ENCODE measurements at regions not wholly inside any gene's neighbourhood (a gene's known extent, or its start where the extent isn't known, plus 50 kb on each side); places are given as distances from the start of the nearest gene placed in this dataset.

- Histone ChIP-seq H3K27me3 (no peaks in the 10 kb centered on the region), H3K36me3 (no peaks in the 10 kb centered on the region), H3K27ac (no peak overlapping the region), H3K4me1 (ENCODE audit: low read depth) (no peaks in the 10 kb centered on the region), H3K4me3 (no peak overlapping the region), H3K9me3 (ENCODE audit: low read depth) (no peaks in the 10 kb centered on the region)
- no peak for DNase-seq (ENCODE audit: low read depth in 1 of 2, low spot score in 1 of 2)
- TF ChIP-seq, protein P1, sequence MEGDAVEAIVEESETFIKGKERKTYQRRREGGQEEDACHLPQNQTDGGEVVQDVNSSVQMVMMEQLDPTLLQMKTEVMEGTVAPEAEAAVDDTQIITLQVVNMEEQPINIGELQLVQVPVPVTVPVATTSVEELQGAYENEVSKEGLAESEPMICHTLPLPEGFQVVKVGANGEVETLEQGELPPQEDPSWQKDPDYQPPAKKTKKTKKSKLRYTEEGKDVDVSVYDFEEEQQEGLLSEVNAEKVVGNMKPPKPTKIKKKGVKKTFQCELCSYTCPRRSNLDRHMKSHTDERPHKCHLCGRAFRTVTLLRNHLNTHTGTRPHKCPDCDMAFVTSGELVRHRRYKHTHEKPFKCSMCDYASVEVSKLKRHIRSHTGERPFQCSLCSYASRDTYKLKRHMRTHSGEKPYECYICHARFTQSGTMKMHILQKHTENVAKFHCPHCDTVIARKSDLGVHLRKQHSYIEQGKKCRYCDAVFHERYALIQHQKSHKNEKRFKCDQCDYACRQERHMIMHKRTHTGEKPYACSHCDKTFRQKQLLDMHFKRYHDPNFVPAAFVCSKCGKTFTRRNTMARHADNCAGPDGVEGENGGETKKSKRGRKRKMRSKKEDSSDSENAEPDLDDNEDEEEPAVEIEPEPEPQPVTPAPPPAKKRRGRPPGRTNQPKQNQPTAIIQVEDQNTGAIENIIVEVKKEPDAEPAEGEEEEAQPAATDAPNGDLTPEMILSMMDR (IDR thresholded peaks at IDR 0.05; ENCODE audit: low read depth, low read length): no peak
These were observed 447.9 kb downstream of the IRS1 start for GRCh38 chr2:226351711-226352110.

GRCh38 chr2:226339616-226340015, 460.0 kb downstream of the IRS1 start:
- no peak for DNase-seq (ENCODE audit: low read depth in 1 of 2, low spot score in 1 of 2)
- Histone ChIP-seq H3K36me3 (no peaks in the 10 kb centered on the region), H3K27ac (no peak overlapping the region), H3K4me3 (no peak overlapping the region), H3K27me3 (no peaks in the 10 kb centered on the region), H3K4me1 (ENCODE audit: low read depth) (no peaks in the 10 kb centered on the region), H3K9me3 (ENCODE audit: low read depth) (no peaks in the 10 kb centered on the region)
- TF ChIP-seq, protein P1 (IDR thresholded peaks at IDR 0.05; ENCODE audit: low read depth, low read length): no peak

DNA sequence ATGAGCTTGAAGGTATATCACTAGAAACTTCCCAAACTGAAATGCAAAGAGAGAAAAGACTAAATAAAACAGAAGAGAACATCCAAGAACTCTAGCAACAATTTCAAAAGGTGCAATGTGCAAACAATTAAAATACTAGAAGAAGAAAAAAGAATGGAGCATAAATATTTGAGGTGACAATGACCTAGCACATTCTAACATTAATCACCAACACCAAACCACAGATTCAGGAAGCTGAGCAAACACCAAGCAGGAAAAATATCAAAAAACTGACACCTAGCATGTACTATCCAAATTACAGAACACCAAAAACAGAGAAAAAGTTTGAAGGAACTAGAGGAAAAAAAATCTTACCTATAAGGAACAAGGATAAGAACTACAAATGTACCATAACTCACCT, 460.8 kb downstream of the IRS1 start:
- H3K9me3 ChIP-seq (ENCODE audit: low read depth): no peaks in the 10 kb centered on the region
- TF ChIP-seq, protein P1 (IDR thresholded peaks at IDR 0.05; ENCODE audit: low read depth, low read length): no peak

GRCh38 chr2:226337941-226338600, 461.5 kb downstream of the IRS1 start:
- DNase-seq (ENCODE audit: low read depth in 1 of 2, low spot score in 1 of 2): peak in 1 of 2 donors; percentile 84
- H3K27ac ChIP-seq: no peak overlapping the region

More for the DNA sequence above, 460.8 kb downstream of the IRS1 start:
- H3K27me3 ChIP-seq: no peaks in the 10 kb centered on the region
- H3K4me1 ChIP-seq (ENCODE audit: low read depth): no peaks in the 10 kb centered on the region
- H3K27ac ChIP-seq: no peak overlapping the region
- no peaks in the 10 kb centered on the region for H3K36me3 ChIP-seq
- H3K4me3 ChIP-seq: no peak overlapping the region
- DNase-seq (ENCODE audit: low read depth in 1 of 2, low spot score in 1 of 2): peak in 1 of 2 donors; percentile 14

DNA sequence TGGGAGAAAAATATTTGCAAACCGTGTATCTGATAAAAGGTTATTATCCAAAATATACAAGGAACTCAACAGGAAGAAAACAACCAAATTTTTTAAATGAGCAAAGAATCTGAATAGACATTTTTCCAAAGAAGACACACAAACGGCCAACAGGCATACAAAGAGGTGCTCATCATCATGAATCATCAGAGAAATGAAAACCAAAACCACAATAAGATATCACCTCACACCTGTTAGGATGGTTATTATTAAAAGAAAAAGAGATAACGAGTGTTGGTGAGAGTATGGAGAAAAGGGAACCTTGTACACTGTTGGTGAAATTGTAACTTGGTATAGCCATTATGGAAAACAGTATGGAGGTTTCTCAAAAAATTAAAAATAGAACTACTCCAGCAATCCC, 463.3 kb downstream of the IRS1 start:
- Histone ChIP-seq H3K4me3 (no peak overlapping the region), H3K27me3 (no peaks in the 10 kb centered on the region), H3K4me1 (ENCODE audit: low read depth) (no peaks in the 10 kb centered on the region), H3K27ac (no peak overlapping the region), H3K9me3 (ENCODE audit: low read depth) (no peaks in the 10 kb centered on the region), H3K36me3 (no peaks in the 10 kb centered on the region)
- no peak for DNase-seq (ENCODE audit: low read depth in 1 of 2, low spot score in 1 of 2)
- TF ChIP-seq, protein P1 (IDR thresholded peaks at IDR 0.05; ENCODE audit: low read depth, low read length): no peak

More at GRCh38 chr2:226337941-226338600, 461.5 kb downstream of the IRS1 start:
- H3K4me3 ChIP-seq: no peak overlapping the region
- TF ChIP-seq, protein P1 (IDR thresholded peaks at IDR 0.05; ENCODE audit: low read depth, low read length): no peak
- H3K27me3 ChIP-seq: no peaks in the 10 kb centered on the region
- H3K36me3 ChIP-seq: no peaks in the 10 kb centered on the region
- no peaks in the 10 kb centered on the region for H3K4me1 ChIP-seq (ENCODE audit: low read depth)
- H3K9me3 ChIP-seq (ENCODE audit: low read depth): no peaks in the 10 kb centered on the region

Measured in cardiac muscle cell (in vitro differentiated cells and primary cell).